BJ (cell line): ENCODE measurements at regions not wholly inside any gene's neighbourhood (a gene's known extent, or its start where the extent isn't known, plus 50 kb on each side); places are given as distances from the start of the nearest gene placed in this dataset.

Experiments used
- CTCF ChIA-PET: fragments of 350-600 bp; formaldehyde crosslinking; extraction: SDS; loops from one replicate; lab custom pipeline; 2021; ENCODE audit warnings: antibody characterized with exemption, inconsistent platforms; lab: Yijun Ruan, JAX
- POLR2A ChIA-PET: fragments of 300-600 bp; sonication (Branson Sonifier 250); formaldehyde crosslinking; extraction: SDS; loops from one replicate; lab custom pipeline; 2021; ENCODE audit warnings: antibody characterized with exemption; lab: Charles Lee
- DNase-seq: peaks from one replicate; pipeline ENCODE4 v3.0.0-alpha.2; 2011; ENCODE audit warnings: low read depth
- H3K27me3 ChIP-seq: 2 replicates; pipeline ENCODE4 v1.6.0; 2011; ENCODE audit warnings: low read length; ENCODE audit not compliant: control insufficient read depth, insufficient read depth
- H3K36me3 ChIP-seq: 2 replicates; pipeline ENCODE4 v1.5.1; 2011; ENCODE audit warnings: low read length; ENCODE audit not compliant: control insufficient read depth, insufficient read depth
- H3K4me3 ChIP-seq: 2 replicates; pipeline ENCODE4 v1.5.1; 2011; ENCODE audit warnings: low read depth, mild to moderate bottlenecking, control low read depth, low read length
- CTCF ChIP-seq: IDR thresholded peaks from 2 replicates; pipeline ENCODE4 v1.5.1; 2011; ENCODE audit warnings: low read depth, mild to moderate bottlenecking, control low read depth, inconsistent platforms, low read length, moderate library complexity; ENCODE audit not compliant: insufficient read depth

- TF ChIP-seq CTCF, result no peak
- no peaks in the 10 kb centered on the region for H3K36me3 ChIP-seq
- ChIA-PET CTCF (interaction anchor here (0.6 kb wide), 1 partner anchor 524 kb away, joined by 3 read pairs; no protein-coding TSS in a partner anchor), POLR2A (no interaction called here)
- H3K27me3 ChIP-seq, result peaks cover 9% of the 10 kb centered on the region; the same call in 1 of the 2 replicates
- no peak overlapping the region for H3K4me3 ChIP-seq
- DNase-seq, result no peak
These were observed 90.3 kb upstream of the RTL6 start for GRCh38 chr22:44588348-44588747.

- DNase-seq, result no peak
- Histone ChIP-seq H3K27me3 (peaks cover 9% of the 10 kb centered on the region), H3K36me3 (no peaks in the 10 kb centered on the region), H3K4me3 (no peak overlapping the region)
- ChIA-PET POLR2A (no interaction called here), CTCF (no interaction called here)
- TF ChIP-seq CTCF, result no peak
These were observed 89.8 kb upstream of the RTL6 start for GRCh38 chr22:44587737-44588310.

- H3K27me3 ChIP-seq, result peaks cover 8% of the 10 kb centered on the region
- H3K4me3 ChIP-seq, result no peak overlapping the region
- ChIA-PET POLR2A (no interaction called here), CTCF (interaction anchor here (0.9 kb wide), 1 partner anchor 9 kb away, joined by 4 read pairs; no protein-coding TSS in a partner anchor)
- no peak for TF ChIP-seq CTCF
- DNase-seq, result no peak
- no peaks in the 10 kb centered on the region for H3K36me3 ChIP-seq
These were observed 89.1 kb upstream of the RTL6 start for GRCh38 chr22:44586999-44587736.

GRCh38 chr22:44586351-44586990, 88.4 kb upstream of the RTL6 start:
- no peaks in the 10 kb centered on the region for H3K36me3 ChIP-seq
- DNase-seq, result no peak
- TF ChIP-seq CTCF, result no peak
- CTCF ChIA-PET, result interaction anchor here (0.9 kb wide), 1 partner anchor 8 kb away, joined by 4 read pairs; no protein-coding TSS in a partner anchor
- H3K27me3 ChIP-seq, result peaks cover 4% of the 10 kb centered on the region
- H3K4me3 ChIP-seq, result no peak overlapping the region
- POLR2A ChIA-PET, result no interaction called here
